ENCODE measurements at regions not wholly inside any gene's neighbourhood (a gene's known extent, or its start where the extent isn't known, plus 50 kb on each side); places are given as distances from the start of the nearest gene placed in this dataset.
"Not testable (repeated sequence)": the region's sequence is repeated elsewhere in the genome, so short reads cannot be mapped to it uniquely, and the experiment has no call there.

DNA sequence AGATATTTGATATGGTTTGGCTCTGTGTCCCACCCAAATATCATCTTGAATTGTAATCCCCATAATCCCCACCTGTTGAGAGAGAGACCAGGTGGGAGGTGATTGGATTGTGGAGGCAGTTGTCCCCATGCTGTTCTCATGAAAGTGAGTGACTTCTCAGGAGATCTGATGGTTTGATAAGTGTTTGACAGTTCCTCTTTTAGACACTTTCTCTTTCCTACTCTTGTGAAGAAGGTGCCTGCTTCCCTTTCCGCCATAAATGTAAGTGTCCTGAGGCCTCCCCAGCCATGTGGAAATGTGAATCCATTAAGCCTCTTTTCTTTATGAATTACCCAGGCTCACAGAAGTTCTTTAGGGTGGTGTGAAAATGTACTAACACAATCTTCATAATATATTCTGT is 1404.0 kb upstream of the ADGRB3 start:
- DNase-seq (ENCODE audit: low read depth in 2 of 2) = no peak

GRCh38 chr6:67224989-67225388 is 1410.1 kb upstream of the ADGRB3 start:
- no peak for DNase-seq (ENCODE audit: low read depth in 2 of 2)

DNA sequence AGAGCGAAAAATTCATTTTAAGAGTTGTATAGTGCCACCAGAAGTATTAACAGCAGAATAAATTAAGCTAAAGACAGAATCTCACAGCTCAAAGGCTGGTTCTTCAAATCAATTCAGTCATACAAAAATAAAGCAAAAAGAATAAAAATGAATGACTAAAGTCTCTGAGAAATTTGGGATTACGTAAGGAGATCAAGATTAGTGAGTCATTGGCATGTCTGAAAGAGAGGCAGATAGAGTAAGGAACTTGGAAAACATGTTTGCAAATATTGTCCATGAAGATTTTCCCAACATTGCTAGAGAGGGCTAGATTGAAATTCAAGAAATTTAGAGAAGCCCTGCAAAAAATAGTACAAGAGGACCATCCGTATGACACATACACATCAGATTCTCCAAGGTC is 1413.9 kb upstream of the ADGRB3 start:
- DNase-seq (ENCODE audit: low read depth in 2 of 2) = no peak

DNA sequence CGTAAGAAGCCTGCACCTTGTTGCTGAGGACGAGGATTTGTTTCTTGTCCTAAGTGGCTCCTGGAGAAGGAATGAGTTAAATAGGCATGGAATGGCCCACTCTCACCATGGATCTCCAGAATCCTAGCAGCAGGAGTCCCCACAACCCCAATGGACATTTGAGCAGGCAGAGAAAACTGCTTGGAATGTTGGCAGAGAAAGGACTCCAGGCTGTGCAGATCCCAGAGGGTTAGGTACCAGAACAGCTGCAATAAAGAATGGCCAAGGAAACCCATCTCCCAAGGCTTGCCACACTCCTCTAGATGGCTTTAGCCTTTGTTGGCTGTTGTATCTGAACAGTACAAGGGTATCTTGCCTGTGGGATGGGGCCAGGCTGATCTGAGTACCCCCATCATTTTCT is 1415.7 kb upstream of the ADGRB3 start:
- no peak for DNase-seq (ENCODE audit: low read depth in 2 of 2)

GRCh38 chr6:67212584-67212983 is 1422.5 kb upstream of the ADGRB3 start:
- DNase-seq (ENCODE audit: low read depth in 2 of 2) = no peak

- no peak for DNase-seq (ENCODE audit: low read depth in 2 of 2)
Observed at GRCh38 chr6:67210450-67210849, 1424.6 kb upstream of the ADGRB3 start.

- no peak for DNase-seq (ENCODE audit: low read depth in 2 of 2)
Observed at GRCh38 chr6:67201563-67201962, 1433.5 kb upstream of the ADGRB3 start.

GRCh38 chr6:67200626-67201403 is 1434.3 kb upstream of the ADGRB3 start:
- no peak for DNase-seq (ENCODE audit: low read depth in 2 of 2)

- DNase-seq (ENCODE audit: low read depth in 2 of 2) = no peak
Observed at GRCh38 chr6:67199425-67199824, 1435.7 kb upstream of the ADGRB3 start.

DNA sequence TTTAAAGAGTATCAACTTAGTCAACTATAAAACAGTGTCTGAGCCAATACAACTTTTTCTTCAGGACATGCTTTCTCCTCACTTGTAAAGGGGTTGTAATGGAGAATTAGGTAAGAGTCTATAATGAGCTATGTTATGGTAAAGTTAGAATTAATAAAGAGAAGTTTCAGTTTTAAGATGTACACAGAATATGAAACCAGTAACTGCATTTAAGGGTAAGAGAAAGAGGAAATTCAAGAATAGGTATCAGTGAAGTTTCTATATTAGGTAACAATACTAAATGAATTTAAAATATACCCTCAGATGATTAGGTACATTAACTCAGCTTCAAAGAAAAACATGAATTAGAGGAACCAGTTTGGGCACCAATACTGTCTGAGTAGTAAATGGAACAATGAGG is 1444.3 kb upstream of the ADGRB3 start:
- no peak for DNase-seq (ENCODE audit: low read depth in 2 of 2)

DNA sequence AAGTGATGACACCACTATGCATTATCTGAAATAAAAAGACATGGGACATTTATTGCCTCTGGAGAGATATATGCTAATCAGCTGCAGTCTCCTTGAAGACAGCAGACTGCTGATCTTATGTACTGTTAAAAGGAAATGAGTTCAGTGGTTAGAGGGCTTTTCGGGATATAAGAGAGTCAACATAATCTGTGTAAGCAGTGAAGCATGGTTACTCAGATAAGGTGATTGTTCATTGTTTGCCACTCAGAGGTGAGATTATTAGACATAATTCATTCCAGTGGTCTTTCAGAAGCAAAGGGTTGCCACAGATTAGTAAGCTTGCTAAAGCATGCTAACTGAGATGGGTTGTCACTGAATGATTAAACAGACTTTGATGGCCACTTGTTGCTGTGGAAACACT is 1450.7 kb upstream of the ADGRB3 start:
- no peak for DNase-seq (ENCODE audit: low read depth in 2 of 2)

DNA sequence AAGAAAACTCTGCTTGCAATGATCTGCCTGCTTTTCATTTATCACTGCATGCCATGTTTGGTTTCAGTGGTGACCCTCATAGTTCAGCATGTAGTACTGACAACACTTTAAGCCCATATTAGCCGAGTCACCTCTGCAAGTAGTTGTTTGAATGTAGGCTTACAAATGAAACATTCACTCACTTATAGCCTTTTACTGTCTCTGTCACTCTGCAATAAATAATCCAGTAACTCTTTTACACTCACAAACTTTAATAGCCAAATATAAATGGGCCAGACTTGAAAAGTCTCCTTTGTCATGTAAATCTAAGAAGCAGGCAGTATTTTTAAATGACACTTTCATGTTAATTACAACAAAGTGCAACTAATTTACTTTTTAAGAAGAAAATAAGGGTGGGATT is 1460.0 kb upstream of the ADGRB3 start:
- no peak for DNase-seq (ENCODE audit: low read depth in 2 of 2)

- DNase-seq (ENCODE audit: low read depth in 2 of 2) = no peak
Observed at GRCh38 chr6:67165606-67166005, 1458.6 kb upstream of the EYS start.

GRCh38 chr6:67160820-67161219 is 1453.8 kb upstream of the EYS start:
- no peak for DNase-seq (ENCODE audit: low read depth in 2 of 2)

- no peak for DNase-seq (ENCODE audit: low read depth in 2 of 2)
Observed at GRCh38 chr6:67141005-67141404, 1434.0 kb upstream of the EYS start.

GRCh38 chr6:67133973-67134372 is 1426.9 kb upstream of the EYS start:
- no peak for DNase-seq (ENCODE audit: low read depth in 2 of 2)

GRCh38 chr6:67131827-67132226 is 1424.8 kb upstream of the EYS start:
- DNase-seq (ENCODE audit: low read depth in 2 of 2) = no peak

- no peak for DNase-seq (ENCODE audit: low read depth in 2 of 2)
Observed at GRCh38 chr6:67129780-67130179, 1422.8 kb upstream of the EYS start.

DNA sequence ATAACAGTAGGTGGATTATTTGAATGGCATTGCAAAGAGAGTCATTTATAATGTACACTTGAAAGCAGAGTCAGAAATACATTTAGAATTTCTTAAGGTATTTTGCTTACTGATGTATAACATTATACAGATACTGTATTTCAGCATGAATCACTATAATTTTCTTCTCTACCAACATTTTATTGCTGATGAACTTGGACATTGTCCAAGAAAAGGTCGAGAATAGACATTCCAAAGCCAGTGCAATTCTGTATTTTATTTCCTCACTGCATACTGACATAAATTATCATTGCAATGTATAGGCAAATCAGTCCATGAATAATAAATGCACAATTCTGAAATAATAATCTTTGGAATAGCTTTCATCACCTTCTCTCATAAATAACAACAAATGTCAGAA is 1420.0 kb upstream of the EYS start:
- DNase-seq (ENCODE audit: low read depth in 2 of 2) = no peak

DNA sequence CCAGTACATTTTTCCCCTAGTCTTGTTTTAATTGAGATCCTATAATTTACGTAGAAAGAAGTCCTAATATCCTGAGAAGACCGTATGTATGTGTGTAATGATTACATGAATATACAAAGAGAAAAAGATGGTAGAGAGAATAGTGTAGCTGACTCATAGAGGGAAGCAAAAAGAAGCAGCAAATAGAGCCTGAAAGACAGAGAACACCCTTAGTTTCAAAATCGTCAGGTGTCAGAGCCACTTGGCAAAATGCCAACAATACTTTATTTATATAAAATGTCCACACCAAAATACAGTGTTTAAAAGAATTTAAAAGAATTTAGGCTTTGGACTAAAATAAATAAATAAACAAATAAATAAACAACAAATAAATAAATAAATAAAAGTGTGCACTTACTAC is 1414.1 kb upstream of the EYS start:
- no peak for DNase-seq (ENCODE audit: low read depth in 2 of 2)

GRCh38 chr6:67112120-67112519 is 1405.1 kb upstream of the EYS start:
- no peak for DNase-seq (ENCODE audit: low read depth in 2 of 2)

GRCh38 chr6:67102743-67103142 is 1395.7 kb upstream of the EYS start:
- DNase-seq (ENCODE audit: low read depth in 2 of 2) = no peak

- not testable (repeated sequence) for DNase-seq (ENCODE audit: low read depth in 2 of 2)
Observed at GRCh38 chr6:67095618-67096226, 1388.7 kb upstream of the EYS start.

All from activated CD4-positive, alpha-beta T cell treated with anti-CD3 and anti-CD28 coated beads for 24 hours (primary cell).